SK-N-SH treated with all-trans-retinoic acid at 6 μM for 48 hours (cell line): ENCODE measurements at regions not wholly inside any gene's neighbourhood (a gene's known extent, or its start where the extent isn't known, plus 50 kb on each side); places are given as distances from the start of the nearest gene placed in this dataset.

ENCODE experiments used
- ATAC-seq: fragments of 200-7000 bp; cut with Tn5 transposase; 3 replicates; pipeline ENCODE4 v1.9.1; 2020; ENCODE audit warnings: mild to moderate bottlenecking, moderate library complexity
- ARNTL ChIP-seq: fragments of 450-650 bp; formaldehyde crosslinking; IDR thresholded peaks from 2 replicates; pipeline ENCODE4 v1.5.0; 2020; ENCODE audit warnings: low read depth, mild to moderate bottlenecking, moderate library complexity, borderline replicate concordance
- CSRNP3 ChIP-seq: fragments of 250-450 bp; sonication (Bioruptor Pico); IDR thresholded peaks from 2 replicates; pipeline ENCODE4 v1.5.1; 2021; ENCODE audit warnings: mild to moderate bottlenecking, moderate library complexity
- ISL1 ChIP-seq: fragments of 250-450 bp; sonication (Bioruptor Pico); IDR thresholded peaks from 2 replicates; pipeline ENCODE4 v2.1.2; 2022; ENCODE audit warnings: mild to moderate bottlenecking, moderate library complexity
- OSR1 ChIP-seq: fragments of 250-450 bp; sonication (Bioruptor Pico); IDR thresholded peaks from 2 replicates; pipeline ENCODE4 v1.8.0; 2022; ENCODE audit warnings: moderate library complexity, mild to moderate bottlenecking, inconsistent platforms
- PATZ1 ChIP-seq: fragments of 250-450 bp; sonication (Bioruptor Pico); IDR thresholded peaks from 2 replicates; pipeline ENCODE4 v1.8.0; 2020; ENCODE audit warnings: mild to moderate bottlenecking, moderate library complexity, borderline replicate concordance
- POU6F1 ChIP-seq: fragments of 250-450 bp; sonication (Bioruptor Pico); IDR thresholded peaks from 2 replicates; pipeline ENCODE4 v1.8.0; 2021; ENCODE audit warnings: low read depth, mild to moderate bottlenecking, moderate library complexity, borderline replicate concordance
- PPARA ChIP-seq: fragments of 250-450 bp; sonication (Bioruptor Pico); IDR thresholded peaks from 2 replicates; pipeline ENCODE4 v1.5.0; 2020; ENCODE audit warnings: mild to moderate bottlenecking, borderline replicate concordance
- SNAI2 ChIP-seq: fragments of 250-450 bp; sonication (Bioruptor Pico); IDR thresholded peaks from 2 replicates; pipeline ENCODE4 v1.5.0; 2020; ENCODE audit warnings: mild to moderate bottlenecking, moderate library complexity
- TCF4 ChIP-seq: fragments of 250-450 bp; sonication (Bioruptor Pico); IDR thresholded peaks from 2 replicates; pipeline ENCODE4 v1.8.0; 2021; ENCODE audit warnings: mild to moderate bottlenecking, moderate library complexity, borderline replicate concordance
- TOX ChIP-seq: fragments of 250-450 bp; sonication (Bioruptor Pico); IDR thresholded peaks from 2 replicates; pipeline ENCODE4 v1.8.0; 2021; ENCODE audit warnings: mild to moderate bottlenecking, moderate library complexity, borderline replicate concordance
- TSHZ2 ChIP-seq: fragments of 250-450 bp; sonication (Bioruptor Pico); IDR thresholded peaks from 2 replicates; pipeline ENCODE4 v1.5.0; 2020; ENCODE audit warnings: mild to moderate bottlenecking, moderate library complexity
- ZC3H10 ChIP-seq: fragments of 250-450 bp; sonication (Bioruptor Pico); IDR thresholded peaks from 2 replicates; pipeline ENCODE4 v1.5.1; 2021; ENCODE audit warnings: mild to moderate bottlenecking, moderate library complexity
- ZNF565 ChIP-seq: fragments of 450-650 bp; formaldehyde crosslinking; conservative IDR thresholded peaks from 2 replicates; pipeline ENCODE4 v1.5.0; 2020; ENCODE audit warnings: low read depth, mild to moderate bottlenecking, moderate library complexity
- ZNF8 ChIP-seq: fragments of 450-650 bp; formaldehyde crosslinking; IDR thresholded peaks from 2 replicates; pipeline ENCODE4 v1.5.0; 2020; ENCODE audit warnings: mild to moderate bottlenecking, moderate library complexity

- TF ChIP-seq TOX (CRISPR knock-in tag) (no peak), ZNF565 (CRISPR knock-in tag) (no peak), TSHZ2 (CRISPR knock-in tag) (no peak), ZC3H10 (CRISPR knock-in tag) (no peak), PATZ1 (CRISPR knock-in tag) (no peak), TCF4 (no peak), POU6F1 (CRISPR knock-in tag) (no peak), PPARA (CRISPR knock-in tag) (no peak), ISL1 (CRISPR knock-in tag) (no peak)
- no peak for ATAC-seq
Measured at GRCh38 chr3:128567141-128567540, 74.1 kb upstream of the GATA2 start.

GRCh38 chr3:128563439-128563838 lies 70.4 kb upstream of the GATA2 start:
- TF ChIP-seq TOX (CRISPR knock-in tag) (no peak), SNAI2 (no peak), ZNF8 (CRISPR knock-in tag) (no peak), ZC3H10 (CRISPR knock-in tag) (no peak), TCF4 (no peak), PATZ1 (CRISPR knock-in tag) (no peak), CSRNP3 (no peak), PPARA (CRISPR knock-in tag) (no peak)
- TF ChIP-seq, all 23 proteins: peak for 0
- no peak for ATAC-seq

GRCh38 chr3:128561504-128561903 lies 68.5 kb upstream of the GATA2 start:
- ATAC-seq = no peak
- TF ChIP-seq OSR1 (no peak), TSHZ2 (CRISPR knock-in tag) (no peak), PATZ1 (CRISPR knock-in tag) (no peak), ARNTL (CRISPR knock-in tag) (no peak)
